H1 (cell line): ENCODE measurements at regions not wholly inside any gene's neighbourhood (a gene's known extent, or its start where the extent isn't known, plus 50 kb on each side); places are given as distances from the start of the nearest gene placed in this dataset.

Experiments
- CREB1 ChIP-seq: IDR thresholded peaks from 2 replicates; pipeline ENCODE4 v1.6.1; 2012; ENCODE audit warnings: inconsistent platforms
- EGR1 ChIP-seq: IDR thresholded peaks from 2 replicates; pipeline ENCODE4 v1.6.1; 2011; ENCODE audit warnings: low read depth, low read length, borderline replicate concordance
- JUN ChIP-seq: IDR thresholded peaks from 2 replicates; pipeline ENCODE4 v1.6.1; 2011; ENCODE audit warnings: low read depth, mild to moderate bottlenecking, improper control_type of control experiment, low read length
- JUND ChIP-seq: IDR thresholded peaks from 2 replicates; pipeline ENCODE4 v1.6.1; 2011; ENCODE audit warnings: mild to moderate bottlenecking, improper control_type of control experiment, low read length
- KDM4A ChIP-seq: IDR thresholded peaks from one replicate; pipeline ENCODE4 v1.7.1; 2012; ENCODE audit warnings: low read depth, mild to moderate bottlenecking, moderate library complexity, low read length, inconsistent platforms; ENCODE audit not compliant: severe bottlenecking
- POU5F1 ChIP-seq: IDR thresholded peaks from 2 replicates; pipeline ENCODE4 v1.6.1; 2011; ENCODE audit warnings: low read depth, mild to moderate bottlenecking, low read length, moderate library complexity
- SP1 ChIP-seq: IDR thresholded peaks from 2 replicates; pipeline ENCODE4 v1.6.1; 2011; ENCODE audit warnings: low read depth, low read length
- TF ChIP-seq, protein P1 (sequence below), 3 experiments: IDR thresholded peaks; 1 replicate in 2 of 3; 2 replicates in 1 of 3; pipeline versions ENCODE4 v1.5.1 to v1.6.1; 2011; ENCODE audit warnings: low read length in 3 of 3, mild to moderate bottlenecking in 3 of 3, inconsistent platforms in 2 of 3, low read depth in 1 of 3, moderate library complexity in 1 of 3; ENCODE audit not compliant: insufficient read depth in 1 of 3; ENCODE audit errors: control extremely low read depth in 1 of 3
- TF ChIP-seq, protein P2 (sequence below): IDR thresholded peaks from 2 replicates; pipeline ENCODE4 v1.6.1; 2012; ENCODE audit warnings: inconsistent platforms

- TF ChIP-seq, protein P1, sequence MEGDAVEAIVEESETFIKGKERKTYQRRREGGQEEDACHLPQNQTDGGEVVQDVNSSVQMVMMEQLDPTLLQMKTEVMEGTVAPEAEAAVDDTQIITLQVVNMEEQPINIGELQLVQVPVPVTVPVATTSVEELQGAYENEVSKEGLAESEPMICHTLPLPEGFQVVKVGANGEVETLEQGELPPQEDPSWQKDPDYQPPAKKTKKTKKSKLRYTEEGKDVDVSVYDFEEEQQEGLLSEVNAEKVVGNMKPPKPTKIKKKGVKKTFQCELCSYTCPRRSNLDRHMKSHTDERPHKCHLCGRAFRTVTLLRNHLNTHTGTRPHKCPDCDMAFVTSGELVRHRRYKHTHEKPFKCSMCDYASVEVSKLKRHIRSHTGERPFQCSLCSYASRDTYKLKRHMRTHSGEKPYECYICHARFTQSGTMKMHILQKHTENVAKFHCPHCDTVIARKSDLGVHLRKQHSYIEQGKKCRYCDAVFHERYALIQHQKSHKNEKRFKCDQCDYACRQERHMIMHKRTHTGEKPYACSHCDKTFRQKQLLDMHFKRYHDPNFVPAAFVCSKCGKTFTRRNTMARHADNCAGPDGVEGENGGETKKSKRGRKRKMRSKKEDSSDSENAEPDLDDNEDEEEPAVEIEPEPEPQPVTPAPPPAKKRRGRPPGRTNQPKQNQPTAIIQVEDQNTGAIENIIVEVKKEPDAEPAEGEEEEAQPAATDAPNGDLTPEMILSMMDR (IDR thresholded peaks at IDR 0.05; ENCODE audit: control extremely low read depth in 1 of 3, insufficient read depth in 1 of 3, low read depth in 1 of 3, low read length in 3 of 3), result no peak
- TF ChIP-seq, protein P2, sequence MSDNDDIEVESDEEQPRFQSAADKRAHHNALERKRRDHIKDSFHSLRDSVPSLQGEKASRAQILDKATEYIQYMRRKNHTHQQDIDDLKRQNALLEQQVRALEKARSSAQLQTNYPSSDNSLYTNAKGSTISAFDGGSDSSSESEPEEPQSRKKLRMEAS, result no peak
- no peak for TF ChIP-seq POU5F1
- no peak for TF ChIP-seq CREB1
- no peak for TF ChIP-seq EGR1
- no peak for TF ChIP-seq KDM4A
- TF ChIP-seq JUND, result no peak
- peak; percentile 79; the same call in 1 of the 2 replicates for TF ChIP-seq SP1
- TF ChIP-seq JUN, result no peak
Measured at GRCh38 chr6:106804346-106805335, 169.9 kb downstream of the CD24 start (continued).
